Endodermal cell (in vitro differentiated cells): ENCODE measurements at regions not wholly inside any gene's neighbourhood (a gene's known extent, or its start where the extent isn't known, plus 50 kb on each side); places are given as distances from the start of the nearest gene placed in this dataset.
"Not testable (repeated sequence)": the region's sequence is repeated elsewhere in the genome, so short reads cannot be mapped to it uniquely, and the experiment has no call there.

ENCODE experiments used
- DNase-seq: peaks from one replicate; pipeline ENCODE4 v3.0.0-alpha.2; 2017
- H3K27ac ChIP-seq: 2 replicates; pipeline ENCODE4 v1.5.1; 2013; ENCODE audit warnings: mild to moderate bottlenecking, low read depth, low read length, moderate library complexity
- H3K27me3 ChIP-seq: 2 replicates; pipeline ENCODE4 v1.6.1; 2013; ENCODE audit warnings: mild to moderate bottlenecking, low read length, moderate library complexity; ENCODE audit not compliant: insufficient read depth, control insufficient read depth, poor library complexity, severe bottlenecking
- H3K36me3 ChIP-seq: 2 replicates; pipeline ENCODE4 v1.7.0; 2013; ENCODE audit warnings: mild to moderate bottlenecking, low read length, moderate library complexity; ENCODE audit not compliant: control insufficient read depth, insufficient read depth
- H3K4me1 ChIP-seq: one replicate; pipeline ENCODE4 v1.7.0; 2013; ENCODE audit warnings: low read length; ENCODE audit not compliant: control insufficient read depth, insufficient read depth
- H3K4me3 ChIP-seq: 2 replicates; pipeline ENCODE4 v1.5.1; 2013; ENCODE audit warnings: mild to moderate bottlenecking, low read length, moderate library complexity
- H3K9ac ChIP-seq: 2 replicates; pipeline ENCODE4 v1.6.1; 2013; ENCODE audit warnings: mild to moderate bottlenecking, low read length, moderate library complexity; ENCODE audit not compliant: poor library complexity, severe bottlenecking; ENCODE audit errors: extremely low read depth
- H3K9me3 ChIP-seq: 2 replicates; pipeline ENCODE4 v1.6.1; 2013; ENCODE audit warnings: mild to moderate bottlenecking, low read length, moderate library complexity; ENCODE audit not compliant: control insufficient read depth
- H3K27ac Mint-ChIP-seq: 2 replicates; pipeline ENCODE4 v1.8.0; 2020; ENCODE audit warnings: mixed read lengths
- H3K27me3 Mint-ChIP-seq: 2 replicates; pipeline ENCODE4 v1.8.0; 2021; ENCODE audit warnings: mild to moderate bottlenecking, mixed read lengths; ENCODE audit not compliant: insufficient read depth
- H3K36me3 Mint-ChIP-seq: 2 replicates; pipeline ENCODE4 v1.8.0; 2020; ENCODE audit warnings: low read depth, mixed read lengths
- H3K4me1 Mint-ChIP-seq: 2 replicates; pipeline ENCODE4 v1.8.0; 2020; ENCODE audit warnings: mixed read lengths
- H3K4me3 Mint-ChIP-seq: 2 replicates; pipeline ENCODE4 v1.8.0; 2020; ENCODE audit warnings: mild to moderate bottlenecking, moderate library complexity, mixed read lengths
- H3K9me3 Mint-ChIP-seq: 2 replicates; pipeline ENCODE4 v1.8.0; 2020; ENCODE audit warnings: mild to moderate bottlenecking, mixed read lengths
- CTCF ChIP-seq: fragments of 200-600 bp; sonication (generic); conservative IDR thresholded peaks from 2 replicates; pipeline ENCODE4 v1.5.0; 2021; ENCODE audit warnings: antibody characterized with exemption, mild to moderate bottlenecking
- WGBS, 2 experiments: methylation state at CpG; one replicate each; pipeline versions ENCODE4 v1.1.5 to v1.1.7; 2013; ENCODE audit warnings: missing lambda C conversion rate in 2 of 2, mixed read lengths in 1 of 2; ENCODE audit not compliant: insufficient coverage in 1 of 2, insufficient read length in 1 of 2; 5-methylcytosine and 5-hydroxymethylcytosine counted together

GRCh38 chr17:21513012-21513570 lies 136.9 kb downstream of the KCNJ12 start:
- H3K4me3 Mint-ChIP-seq: no peak overlapping the region
- H3K27ac ChIP-seq: no peak overlapping the region
- H3K36me3 Mint-ChIP-seq: no peaks in the 10 kb centered on the region
- TF ChIP-seq CTCF: peak; percentile 87
- H3K4me3 ChIP-seq: no peak overlapping the region
- 5 to 10% methylated on average over 11 to 19 of the region's 24 CpGs for WGBS, 2 experiments
- H3K27me3 ChIP-seq: no peaks in the 10 kb centered on the region
- DNase-seq: peak; percentile 94
- H3K27me3 Mint-ChIP-seq: peaks cover 25% of the 10 kb centered on the region
- H3K9me3 Mint-ChIP-seq: peaks cover 26% of the 10 kb centered on the region
- peaks cover 10% of the 10 kb centered on the region for H3K4me1 ChIP-seq
- H3K9ac ChIP-seq: no peak overlapping the region
- H3K36me3 ChIP-seq: no peaks in the 10 kb centered on the region
- H3K9me3 ChIP-seq: no peaks in the 10 kb centered on the region
- H3K27ac Mint-ChIP-seq: no peak overlapping the region
- H3K4me1 Mint-ChIP-seq: peaks cover 42% of the 10 kb centered on the region

GRCh38 chr17:21514567-21514966 lies 138.4 kb downstream of the KCNJ12 start:
- not testable (repeated sequence) for H3K4me3 Mint-ChIP-seq, H3K27ac Mint-ChIP-seq, H3K27ac ChIP-seq, H3K9me3 ChIP-seq, H3K27me3 ChIP-seq, H3K36me3 Mint-ChIP-seq, H3K9ac ChIP-seq, H3K36me3 ChIP-seq
- H3K4me3 ChIP-seq: peak overlapping the region; percentile 61
- H3K27me3 Mint-ChIP-seq: peaks cover 18% of the 10 kb centered on the region
- DNase-seq: peak; percentile 36
- WGBS, 2 experiments: 86% methylated on average over 1 of the region's 1 CpG; no CpG with 5 or more reads in 1 of the 2 experiments
- H3K9me3 Mint-ChIP-seq: peaks cover 26% of the 10 kb centered on the region
- H3K4me1 Mint-ChIP-seq: peaks cover 49% of the 10 kb centered on the region
- H3K4me1 ChIP-seq: peaks cover 19% of the 10 kb centered on the region

GRCh38 chr17:21517538-21518293 lies 141.6 kb downstream of the KCNJ12 start:
- Mint-ChIP-seq H3K4me1 (peaks cover 37% of the 10 kb centered on the region), H3K9me3 (peaks cover 24% of the 10 kb centered on the region)

More at GRCh38 chr17:21517538-21518293, 141.6 kb downstream of the KCNJ12 start:
- H3K36me3 Mint-ChIP-seq: no peaks in the 10 kb centered on the region
- no peaks in the 10 kb centered on the region for H3K9me3 ChIP-seq
- TF ChIP-seq CTCF: no peak
- H3K27ac ChIP-seq: no peak overlapping the region
- peak overlapping the region; percentile 86 for H3K27ac Mint-ChIP-seq
- H3K4me1 ChIP-seq: peaks cover 19% of the 10 kb centered on the region
- no peaks in the 10 kb centered on the region for H3K27me3 ChIP-seq
- WGBS, 2 experiments: 80 to 83% methylated on average over 2 to 9 of the region's 9 CpGs
- peak; percentile 44 for DNase-seq
- peaks cover 4% of the 10 kb centered on the region for H3K27me3 Mint-ChIP-seq
- H3K4me3 ChIP-seq: peak overlapping the region; percentile 48
- no peak overlapping the region for H3K9ac ChIP-seq
- no peak overlapping the region for H3K4me3 Mint-ChIP-seq
- H3K36me3 ChIP-seq: no peaks in the 10 kb centered on the region
